ENCODE measurements at regions not wholly inside any gene's neighbourhood (a gene's known extent, or its start where the extent isn't known, plus 50 kb on each side); places are given as distances from the start of the nearest gene placed in this dataset.

GRCh38 chr22:49181431-49181830, 646.2 kb downstream of the BRD1 start:
- TF ChIP-seq CTCF (IDR thresholded peaks at IDR 0.05; ENCODE audit: low read depth, low read length, missing control alignments) = no peak
- H3K4me3 ChIP-seq (replicated peaks; ENCODE audit: low read depth, low read length) = no peak overlapping the region
- no peak for DNase-seq (ENCODE audit: extremely low read depth, low read depth)

GRCh38 chr22:49180683-49181024, 647.0 kb downstream of the BRD1 start:
- DNase-seq (ENCODE audit: extremely low read depth, low read depth) = no peak
- no peak overlapping the region for H3K4me3 ChIP-seq (replicated peaks; ENCODE audit: low read depth, low read length)
- TF ChIP-seq CTCF (IDR thresholded peaks at IDR 0.05; ENCODE audit: low read depth, low read length, missing control alignments) = no peak

GRCh38 chr22:49179886-49180682, 647.6 kb downstream of the BRD1 start:
- no peak overlapping the region for H3K4me3 ChIP-seq (replicated peaks; ENCODE audit: low read depth, low read length)
- no peak for TF ChIP-seq CTCF (IDR thresholded peaks at IDR 0.05; ENCODE audit: low read depth, low read length, missing control alignments)
- no peak for DNase-seq (ENCODE audit: extremely low read depth, low read depth)

DNA sequence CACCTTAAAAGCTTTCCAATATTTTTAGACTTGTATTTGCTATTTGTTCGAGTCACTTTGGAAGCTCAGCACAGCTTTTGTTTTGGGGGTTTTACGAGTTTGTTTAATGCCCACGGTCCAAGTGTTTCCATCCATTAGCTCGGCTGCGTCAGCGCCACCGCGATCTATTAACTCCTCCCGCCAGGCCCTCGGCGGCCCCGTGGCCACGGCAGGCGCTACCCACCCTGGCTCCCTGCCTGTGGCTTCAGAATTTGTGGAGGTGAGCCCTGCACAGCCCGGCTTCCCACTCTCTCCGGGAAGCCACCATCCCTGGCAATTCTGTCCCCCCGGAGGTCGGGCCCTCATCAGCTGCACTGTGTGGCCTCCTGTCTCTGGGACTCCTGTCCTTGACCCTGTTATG, 648.5 kb downstream of the BRD1 start:
- TF ChIP-seq CTCF (IDR thresholded peaks at IDR 0.05; ENCODE audit: low read depth, low read length, missing control alignments) = no peak
- H3K4me3 ChIP-seq (replicated peaks; ENCODE audit: low read depth, low read length) = no peak overlapping the region
- no peak for DNase-seq (ENCODE audit: extremely low read depth, low read depth)

- no peak for DNase-seq (ENCODE audit: extremely low read depth, low read depth)
- H3K4me3 ChIP-seq (replicated peaks; ENCODE audit: low read depth, low read length) = no peak overlapping the region
- TF ChIP-seq CTCF (IDR thresholded peaks at IDR 0.05; ENCODE audit: low read depth, low read length, missing control alignments) = no peak
Measured at GRCh38 chr22:49178246-49179005, 649.2 kb downstream of the BRD1 start.

DNA sequence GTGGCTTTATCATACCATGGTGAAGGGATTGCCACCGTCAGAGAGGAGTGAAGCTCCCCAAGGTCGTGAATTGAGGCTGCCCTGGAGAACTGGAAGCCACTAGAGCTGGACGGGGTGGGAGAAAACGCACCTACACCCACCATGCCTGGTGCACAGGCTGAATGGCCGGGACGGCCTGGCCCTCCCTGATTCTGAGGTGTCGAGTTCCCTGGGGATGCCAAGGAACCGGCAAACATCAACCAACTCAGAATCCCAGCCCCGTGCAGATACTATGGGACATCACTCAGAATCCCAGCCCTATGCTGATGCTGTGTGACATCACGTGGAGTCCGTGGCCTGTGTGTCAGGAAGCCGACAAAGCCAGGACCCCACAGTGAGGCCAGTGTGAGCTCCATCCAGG, 650.0 kb downstream of the BRD1 start:
- no peak for TF ChIP-seq CTCF (IDR thresholded peaks at IDR 0.05; ENCODE audit: low read depth, low read length, missing control alignments)
- H3K4me3 ChIP-seq (replicated peaks; ENCODE audit: low read depth, low read length) = no peak overlapping the region
- DNase-seq (ENCODE audit: extremely low read depth, low read depth) = no peak
